HG03521 (cell line): ENCODE measurements at regions not wholly inside any gene's neighbourhood (a gene's known extent, or its start where the extent isn't known, plus 50 kb on each side); places are given as distances from the start of the nearest gene placed in this dataset.

Source experiments
- ATAC-seq: cut with Tn5 transposase; IDR thresholded peaks from one replicate; pipeline ENCODE4 v1.9.1; 2021; ENCODE audit warnings: mild to moderate bottlenecking, moderate library complexity; ENCODE audit not compliant: unreplicated experiment

GRCh38 chr6:125534430-125535263, 214.8 kb upstream of the HEY2 start:
- no peak for ATAC-seq

- no peak for ATAC-seq
These were observed 212.3 kb upstream of the HEY2 start for GRCh38 chr6:125537090-125537489.

- no peak for ATAC-seq
These were observed 209.5 kb upstream of the HEY2 start for GRCh38 chr6:125539892-125540291.

GRCh38 chr6:125544819-125545218, 204.6 kb upstream of the HEY2 start:
- no peak for ATAC-seq

GRCh38 chr6:125546841-125547251, 202.6 kb upstream of the HEY2 start:
- no peak for ATAC-seq

GRCh38 chr6:125547381-125547780, 202.1 kb upstream of the HEY2 start:
- ATAC-seq, result no peak

GRCh38 chr6:125549202-125549884, 200.1 kb upstream of the HEY2 start:
- no peak for ATAC-seq

- ATAC-seq, result no peak
These were observed 198.5 kb upstream of the HEY2 start for GRCh38 chr6:125550892-125551291.

- ATAC-seq, result no peak
These were observed 196.6 kb upstream of the HEY2 start for GRCh38 chr6:125552819-125553218.

GRCh38 chr6:125554456-125554855, 195.0 kb upstream of the HEY2 start:
- ATAC-seq, result no peak

GRCh38 chr6:125558241-125558843, 191.1 kb upstream of the HEY2 start:
- no peak for ATAC-seq

GRCh38 chr6:125558907-125559306, 190.5 kb upstream of the HEY2 start:
- no peak for ATAC-seq

GRCh38 chr6:125562156-125562555, 187.3 kb upstream of the HEY2 start:
- ATAC-seq, result no peak

- ATAC-seq, result no peak
These were observed 184.5 kb upstream of the HEY2 start for GRCh38 chr6:125564941-125565340.

- ATAC-seq, result no peak
These were observed 182.0 kb upstream of the HEY2 start for GRCh38 chr6:125567407-125567806.

GRCh38 chr6:125568609-125569008, 180.8 kb upstream of the HEY2 start:
- no peak for ATAC-seq

- no peak for ATAC-seq
These were observed 178.9 kb upstream of the HEY2 start for GRCh38 chr6:125570526-125570925.

- no peak for ATAC-seq
These were observed 178.2 kb upstream of the HEY2 start for GRCh38 chr6:125571207-125571755.

- no peak for ATAC-seq
These were observed 174.8 kb upstream of the HEY2 start for GRCh38 chr6:125574604-125575003.

- no peak for ATAC-seq
These were observed 172.2 kb upstream of the HEY2 start for GRCh38 chr6:125577124-125577662.

GRCh38 chr6:125584468-125584939, 164.9 kb upstream of the HEY2 start:
- ATAC-seq, result no peak
